SK-N-SH (cell line): ENCODE measurements at regions not wholly inside any gene's neighbourhood (a gene's known extent, or its start where the extent isn't known, plus 50 kb on each side); places are given as distances from the start of the nearest gene placed in this dataset.

ENCODE experiments used
- CTCF ChIA-PET: fragments of 300-600, 350-600 bp; formaldehyde crosslinking; extraction: SDS; loops from one replicate; lab custom pipeline; 2021; lab: Yijun Ruan, JAX
- POLR2A ChIA-PET: fragments of 350-600 bp; sonication (Branson Sonifier 250); formaldehyde crosslinking; extraction: SDS; loops from one replicate; lab custom pipeline; 2020; ENCODE audit warnings: antibody characterized with exemption, inconsistent platforms; lab: Yijun Ruan, JAX
- DNase-seq: peaks from one replicate; pipeline ENCODE4 v3.0.0; 2012
- H2AFZ ChIP-seq: fragments of 200-600 bp; sonication (generic); 2 replicates; pipeline ENCODE4 v1.8.1; 2016; ENCODE audit warnings: antibody characterized with exemption, mild to moderate bottlenecking, low read depth
- H3F3A ChIP-seq: fragments of 200-600 bp; sonication (generic); replicated peaks from 2 replicates; pipeline ENCODE3; 2016; ENCODE audit warnings: antibody characterized with exemption, mild to moderate bottlenecking; ENCODE audit not compliant: insufficient read depth
- H3K27ac ChIP-seq, 2 experiments: fragments of 200-500 bp in 1 of 2; fragments of 200-600 bp in 1 of 2; sonication (Bioruptor generic) in 1 of 2; sonication (generic), shearing (Covaris generic) in 1 of 2; 2 replicates each; pipeline versions ENCODE4 v1.5.1 to v1.6.1; 2014 to 2016; ENCODE audit warnings: low read depth in 2 of 2, inconsistent platforms in 1 of 2, low read length in 1 of 2, mild to moderate bottlenecking in 1 of 2, mixed read lengths in 1 of 2
- H3K27me3 ChIP-seq: fragments of 200-600 bp; sonication (generic), shearing (Covaris generic); 2 replicates; pipeline ENCODE4 v1.6.1; 2016; ENCODE audit warnings: mixed run types; ENCODE audit not compliant: insufficient read depth
- H3K36me3 ChIP-seq, 2 experiments: fragments of 200-500 bp in 1 of 2; fragments of 200-600 bp in 1 of 2; sonication (Bioruptor generic) in 1 of 2; sonication (generic) in 1 of 2; replicated peaks in 1 of 2; 2 replicates each; pipeline versions ENCODE3 to v1.5.1; 2014 to 2016; ENCODE audit warnings: low read length in 1 of 2, mild to moderate bottlenecking in 1 of 2; ENCODE audit not compliant: insufficient read depth in 2 of 2, control insufficient read depth in 1 of 2
- H3K4me1 ChIP-seq, 2 experiments: fragments of 200-500 bp in 1 of 2; fragments of 200-600 bp in 1 of 2; sonication (Bioruptor generic) in 1 of 2; sonication (generic), shearing (Covaris generic) in 1 of 2; 2 replicates each; pipeline versions ENCODE4 v1.5.1 to v1.6.1; 2014 to 2016; ENCODE audit warnings: low read depth in 1 of 2, low read length in 1 of 2, mixed run types in 1 of 2; ENCODE audit not compliant: insufficient read depth in 2 of 2, control insufficient read depth in 1 of 2
- H3K4me2 ChIP-seq: fragments of 200-600 bp; sonication (generic), shearing (Covaris generic); 2 replicates; pipeline ENCODE4 v1.6.1; 2017; ENCODE audit warnings: mixed run types
- H3K4me3 ChIP-seq, 2 experiments: fragments of 200-500 bp in 1 of 2; fragments of 200-600 bp in 1 of 2; sonication (Bioruptor generic) in 1 of 2; sonication (generic), shearing (Covaris generic) in 1 of 2; 2 replicates each; pipeline versions ENCODE4 v1.5.1 to v1.8.1; 2014 to 2016; ENCODE audit warnings: low read depth in 2 of 2, inconsistent platforms in 1 of 2, low read length in 1 of 2, mild to moderate bottlenecking in 1 of 2, mixed read lengths in 1 of 2, moderate library complexity in 1 of 2
- H3K79me2 ChIP-seq: fragments of 200-600 bp; sonication (generic); 2 replicates; pipeline ENCODE4 v1.8.1; 2017; ENCODE audit warnings: mild to moderate bottlenecking; ENCODE audit not compliant: insufficient read depth
- H3K9ac ChIP-seq: fragments of 200-600 bp; sonication (generic); 2 replicates; pipeline ENCODE4 v1.6.1; 2017; ENCODE audit warnings: mixed run types
- H3K9me2 ChIP-seq: fragments of 200-600 bp; sonication (generic); 2 replicates; pipeline ENCODE4 v1.6.1; 2017; ENCODE audit warnings: mixed run types
- H3K9me3 ChIP-seq: fragments of 200-600 bp; sonication (generic); 2 replicates; pipeline ENCODE4 v1.6.1; 2017; ENCODE audit warnings: mixed run types, mild to moderate bottlenecking, moderate library complexity
- H4K20me1 ChIP-seq: fragments of 200-600 bp; sonication (generic); 2 replicates; pipeline ENCODE4 v1.6.1; 2017; ENCODE audit warnings: mild to moderate bottlenecking, mixed run types; ENCODE audit not compliant: insufficient read depth
- CTCF ChIP-seq: fragments of 200-600 bp; sonication (generic); IDR thresholded peaks from 2 replicates; pipeline ENCODE4 v1.6.1; 2017; ENCODE audit warnings: antibody characterized with exemption, mild to moderate bottlenecking, moderate library complexity
- EP300 ChIP-seq, 2 experiments: IDR thresholded peaks; 2 replicates each; pipeline versions ENCODE4 v1.4.0 to v1.6.1; 2012; ENCODE audit warnings: borderline replicate concordance in 1 of 2, low read depth in 1 of 2, low read length in 1 of 2
- EZH2phosphoT487 ChIP-seq: fragments of 200-600 bp; sonication (generic); IDR thresholded peaks from 2 replicates; pipeline ENCODE4 v1.6.1; 2017; ENCODE audit warnings: low read depth, mixed run types, mild to moderate bottlenecking, antibody characterized with exemption, moderate library complexity, borderline replicate concordance
- GABPA ChIP-seq: IDR thresholded peaks from 2 replicates; pipeline ENCODE4 v1.4.0; 2012; ENCODE audit warnings: low read depth, mild to moderate bottlenecking
- MAX ChIP-seq: IDR thresholded peaks from 2 replicates; pipeline ENCODE4 v1.4.0; 2012; ENCODE audit warnings: low read depth
- MXI1 ChIP-seq: IDR thresholded peaks from 2 replicates; pipeline ENCODE4 v1.6.1; 2012; ENCODE audit warnings: mild to moderate bottlenecking, low read depth, low read length, improper control_type of control experiment
- NFIC ChIP-seq: IDR thresholded peaks from 2 replicates; pipeline ENCODE4 v1.4.0; 2012; ENCODE audit warnings: borderline replicate concordance
- NRF1 ChIP-seq: IDR thresholded peaks from 2 replicates; pipeline ENCODE4 v1.6.1; 2012; ENCODE audit warnings: low read depth, mild to moderate bottlenecking, low read length
- PBX3 ChIP-seq: IDR thresholded peaks from 2 replicates; pipeline ENCODE4; 2012
- RAD21 ChIP-seq: IDR thresholded peaks from 2 replicates; pipeline ENCODE4 v1.6.1; 2012; ENCODE audit warnings: mild to moderate bottlenecking, low read length
- RCOR1 ChIP-seq: fragments of 150-350 bp; IDR thresholded peaks from 2 replicates; pipeline ENCODE4 v1.6.1; 2017; ENCODE audit warnings: antibody characterized with exemption, low read length
- REST ChIP-seq: IDR thresholded peaks from 2 replicates; pipeline ENCODE4 v1.6.1; 2012; ENCODE audit warnings: mild to moderate bottlenecking, low read depth, low read length, moderate library complexity
- RXRA ChIP-seq: IDR thresholded peaks from 2 replicates; pipeline ENCODE4 v1.4.0; 2012; ENCODE audit warnings: low read depth, mild to moderate bottlenecking, borderline replicate concordance
- TEAD4 ChIP-seq: IDR thresholded peaks from 2 replicates; pipeline ENCODE4 v1.4.0; 2012; ENCODE audit warnings: mild to moderate bottlenecking, borderline replicate concordance; ENCODE audit not compliant: insufficient read depth
- ZBTB33 ChIP-seq: IDR thresholded peaks from 2 replicates; pipeline ENCODE4 v1.4.0; 2012; ENCODE audit warnings: low read depth, borderline replicate concordance
- WGBS: methylation state at CpG from one replicate; pipeline ENCODE4 v1.1.6; 2017; ENCODE audit warnings: low lambda C conversion rate; 5-methylcytosine and 5-hydroxymethylcytosine counted together

GRCh38 chr15:87082581-87082980, 1002.9 kb downstream of the AGBL1 start:
- H3K4me1 ChIP-seq: no peaks in the 10 kb centered on the region; a peak in 1 of 4 replicates
- TF ChIP-seq RAD21 (no peak), EP300 (IDR thresholded peaks at IDR 0.05; ENCODE audit: borderline replicate concordance in 1 of 2, low read depth in 1 of 2, low read length in 1 of 2) (no peak), RCOR1 (no peak), MAX (no peak), RXRA (no peak), REST (no peak), TEAD4 (no peak), EZH2phosphoT487 (no peak)
- 31% methylated on average over 2 of the region's 2 CpGs for WGBS
- no peaks in the 10 kb centered on the region for H3K79me2 ChIP-seq
- H2AFZ ChIP-seq: no peak overlapping the region
- H3K27me3 ChIP-seq: no peaks in the 10 kb centered on the region
- H3K4me3 ChIP-seq: no peak overlapping the region
- H4K20me1 ChIP-seq: no peaks in the 10 kb centered on the region
- H3K4me2 ChIP-seq: no peak overlapping the region
- H3F3A ChIP-seq: no peaks in the 10 kb centered on the region
- CTCF ChIA-PET: no interaction called here
- POLR2A ChIA-PET: no interaction called here
- no peak for DNase-seq
- H3K9me3 ChIP-seq: no peaks in the 10 kb centered on the region
- no peaks in the 10 kb centered on the region for H3K36me3 ChIP-seq
- H3K27ac ChIP-seq: no peak overlapping the region
- H3K9ac ChIP-seq: no peak overlapping the region
- H3K9me2 ChIP-seq: no peaks in the 10 kb centered on the region

GRCh38 chr15:87080547-87080946, 1000.9 kb downstream of the AGBL1 start:
- no peak overlapping the region for H3K4me2 ChIP-seq
- ChIA-PET POLR2A (no interaction called here), CTCF (no interaction called here)
- H3K27ac ChIP-seq: no peak overlapping the region
- H3K27me3 ChIP-seq: no peaks in the 10 kb centered on the region
- H3K36me3 ChIP-seq: no peaks in the 10 kb centered on the region
- 35% methylated on average over 5 of the region's 5 CpGs for WGBS
- H3K79me2 ChIP-seq: no peaks in the 10 kb centered on the region
- no peaks in the 10 kb centered on the region for H3K9me3 ChIP-seq
- no peak overlapping the region for H2AFZ ChIP-seq
- no peak for DNase-seq
- no peaks in the 10 kb centered on the region for H3K9me2 ChIP-seq
- H3K4me1 ChIP-seq: no peaks in the 10 kb centered on the region; a peak in 1 of 4 replicates
- no peak overlapping the region for H3K4me3 ChIP-seq
- no peaks in the 10 kb centered on the region for H3F3A ChIP-seq
- TF ChIP-seq PBX3 (no peak), ZBTB33 (no peak), NFIC (no peak), GABPA (no peak), MXI1 (no peak), CTCF (no peak), NRF1 (no peak)
- no peaks in the 10 kb centered on the region for H4K20me1 ChIP-seq
- no peak overlapping the region for H3K9ac ChIP-seq
